ENCODE measurements at regions not wholly inside any gene's neighbourhood (a gene's known extent, or its start where the extent isn't known, plus 50 kb on each side); places are given as distances from the start of the nearest gene placed in this dataset.

DNA sequence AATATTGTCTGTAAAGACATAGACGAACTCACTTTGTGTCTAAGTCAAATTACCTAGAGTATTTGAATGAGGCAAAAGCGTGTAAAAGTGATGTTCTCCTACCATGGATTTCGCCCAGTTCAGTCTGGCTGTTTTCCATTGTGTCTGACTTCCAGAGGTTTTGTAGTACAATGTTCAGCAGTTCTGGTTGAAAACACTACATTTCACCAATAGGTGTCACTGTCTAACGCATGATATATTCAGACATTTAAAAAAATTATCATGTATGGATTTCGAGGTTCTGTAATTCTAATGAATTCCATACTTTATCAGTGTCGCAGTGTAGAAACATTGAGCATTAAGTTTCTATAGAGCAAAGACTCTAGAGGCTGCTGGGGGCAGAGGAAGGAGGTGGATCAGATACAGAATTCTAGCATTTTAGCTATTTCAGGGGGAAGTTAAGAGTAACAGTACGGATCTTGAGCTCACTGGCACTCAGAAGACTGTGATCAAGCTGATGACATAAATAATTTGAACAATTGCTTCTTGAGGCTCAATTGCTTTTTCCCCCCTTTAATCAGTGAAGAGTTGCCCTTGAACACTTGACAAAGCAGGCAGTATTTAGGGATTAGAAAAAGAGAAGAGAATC, 196.9 kb upstream of the RHOBTB1 start (continued):
- no peak for TF ChIP-seq ZNF563 (CRISPR knock-in tag; IDR thresholded peaks at IDR 0.05)
- TF ChIP-seq CENPT (CRISPR knock-in tag; IDR thresholded peaks at IDR 0.05; ENCODE audit: low read depth): no peak
- no peak for TF ChIP-seq ZNF30 (CRISPR knock-in tag; IDR thresholded peaks at IDR 0.05)
- TF ChIP-seq BRD4 (CRISPR knock-in tag; IDR thresholded peaks at IDR 0.05): no peak
- TF ChIP-seq, protein P1, sequence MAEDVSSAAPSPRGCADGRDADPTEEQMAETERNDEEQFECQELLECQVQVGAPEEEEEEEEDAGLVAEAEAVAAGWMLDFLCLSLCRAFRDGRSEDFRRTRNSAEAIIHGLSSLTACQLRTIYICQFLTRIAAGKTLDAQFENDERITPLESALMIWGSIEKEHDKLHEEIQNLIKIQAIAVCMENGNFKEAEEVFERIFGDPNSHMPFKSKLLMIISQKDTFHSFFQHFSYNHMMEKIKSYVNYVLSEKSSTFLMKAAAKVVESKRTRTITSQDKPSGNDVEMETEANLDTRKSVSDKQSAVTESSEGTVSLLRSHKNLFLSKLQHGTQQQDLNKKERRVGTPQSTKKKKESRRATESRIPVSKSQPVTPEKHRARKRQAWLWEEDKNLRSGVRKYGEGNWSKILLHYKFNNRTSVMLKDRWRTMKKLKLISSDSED (CRISPR knock-in tag; IDR thresholded peaks at IDR 0.05): no peak
- TF ChIP-seq CC2D1A (CRISPR knock-in tag; IDR thresholded peaks at IDR 0.05): no peak
- no peak for TF ChIP-seq MIER3 (CRISPR knock-in tag; IDR thresholded peaks at IDR 0.05; ENCODE audit: borderline replicate concordance)
- no peak for TF ChIP-seq ZNF530 (CRISPR knock-in tag; IDR thresholded peaks at IDR 0.05; ENCODE audit: low read depth)
- TF ChIP-seq, protein P2, sequence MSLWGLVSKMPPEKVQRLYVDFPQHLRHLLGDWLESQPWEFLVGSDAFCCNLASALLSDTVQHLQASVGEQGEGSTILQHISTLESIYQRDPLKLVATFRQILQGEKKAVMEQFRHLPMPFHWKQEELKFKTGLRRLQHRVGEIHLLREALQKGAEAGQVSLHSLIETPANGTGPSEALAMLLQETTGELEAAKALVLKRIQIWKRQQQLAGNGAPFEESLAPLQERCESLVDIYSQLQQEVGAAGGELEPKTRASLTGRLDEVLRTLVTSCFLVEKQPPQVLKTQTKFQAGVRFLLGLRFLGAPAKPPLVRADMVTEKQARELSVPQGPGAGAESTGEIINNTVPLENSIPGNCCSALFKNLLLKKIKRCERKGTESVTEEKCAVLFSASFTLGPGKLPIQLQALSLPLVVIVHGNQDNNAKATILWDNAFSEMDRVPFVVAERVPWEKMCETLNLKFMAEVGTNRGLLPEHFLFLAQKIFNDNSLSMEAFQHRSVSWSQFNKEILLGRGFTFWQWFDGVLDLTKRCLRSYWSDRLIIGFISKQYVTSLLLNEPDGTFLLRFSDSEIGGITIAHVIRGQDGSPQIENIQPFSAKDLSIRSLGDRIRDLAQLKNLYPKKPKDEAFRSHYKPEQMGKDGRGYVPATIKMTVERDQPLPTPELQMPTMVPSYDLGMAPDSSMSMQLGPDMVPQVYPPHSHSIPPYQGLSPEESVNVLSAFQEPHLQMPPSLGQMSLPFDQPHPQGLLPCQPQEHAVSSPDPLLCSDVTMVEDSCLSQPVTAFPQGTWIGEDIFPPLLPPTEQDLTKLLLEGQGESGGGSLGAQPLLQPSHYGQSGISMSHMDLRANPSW (CRISPR knock-in tag; IDR thresholded peaks at IDR 0.05; ENCODE audit: borderline replicate concordance): no peak
- no peak for TF ChIP-seq SRSF1 (optimal IDR thresholded peaks at IDR 0.05; ENCODE audit: low read depth, low read length)
- TF ChIP-seq ZFP36L2 (CRISPR knock-in tag; IDR thresholded peaks at IDR 0.05): no peak
- TF ChIP-seq, protein P3, sequence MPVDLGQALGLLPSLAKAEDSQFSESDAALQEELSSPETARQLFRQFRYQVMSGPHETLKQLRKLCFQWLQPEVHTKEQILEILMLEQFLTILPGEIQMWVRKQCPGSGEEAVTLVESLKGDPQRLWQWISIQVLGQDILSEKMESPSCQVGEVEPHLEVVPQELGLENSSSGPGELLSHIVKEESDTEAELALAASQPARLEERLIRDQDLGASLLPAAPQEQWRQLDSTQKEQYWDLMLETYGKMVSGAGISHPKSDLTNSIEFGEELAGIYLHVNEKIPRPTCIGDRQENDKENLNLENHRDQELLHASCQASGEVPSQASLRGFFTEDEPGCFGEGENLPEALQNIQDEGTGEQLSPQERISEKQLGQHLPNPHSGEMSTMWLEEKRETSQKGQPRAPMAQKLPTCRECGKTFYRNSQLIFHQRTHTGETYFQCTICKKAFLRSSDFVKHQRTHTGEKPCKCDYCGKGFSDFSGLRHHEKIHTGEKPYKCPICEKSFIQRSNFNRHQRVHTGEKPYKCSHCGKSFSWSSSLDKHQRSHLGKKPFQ (CRISPR knock-in tag; IDR thresholded peaks at IDR 0.05; ENCODE audit: insufficient replicate concordance): no peak
- TF ChIP-seq, protein P4, sequence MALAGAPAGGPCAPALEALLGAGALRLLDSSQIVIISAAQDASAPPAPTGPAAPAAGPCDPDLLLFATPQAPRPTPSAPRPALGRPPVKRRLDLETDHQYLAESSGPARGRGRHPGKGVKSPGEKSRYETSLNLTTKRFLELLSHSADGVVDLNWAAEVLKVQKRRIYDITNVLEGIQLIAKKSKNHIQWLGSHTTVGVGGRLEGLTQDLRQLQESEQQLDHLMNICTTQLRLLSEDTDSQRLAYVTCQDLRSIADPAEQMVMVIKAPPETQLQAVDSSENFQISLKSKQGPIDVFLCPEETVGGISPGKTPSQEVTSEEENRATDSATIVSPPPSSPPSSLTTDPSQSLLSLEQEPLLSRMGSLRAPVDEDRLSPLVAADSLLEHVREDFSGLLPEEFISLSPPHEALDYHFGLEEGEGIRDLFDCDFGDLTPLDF (CRISPR knock-in tag; IDR thresholded peaks at IDR 0.05): no peak
- no peak for TF ChIP-seq EED (CRISPR knock-in tag; IDR thresholded peaks at IDR 0.05)
- TF ChIP-seq ZNF790 (CRISPR knock-in tag; IDR thresholded peaks at IDR 0.05; ENCODE audit: borderline replicate concordance): no peak
- TF ChIP-seq ZNF577 (CRISPR knock-in tag; IDR thresholded peaks at IDR 0.05; ENCODE audit: borderline replicate concordance, low read depth): no peak
- no peak for TF ChIP-seq ZNF556 (CRISPR knock-in tag; IDR thresholded peaks at IDR 0.05; ENCODE audit: borderline replicate concordance)
- no peak for TF ChIP-seq NR1H2 (CRISPR knock-in tag; IDR thresholded peaks at IDR 0.05; ENCODE audit: borderline replicate concordance, low read depth)
- TF ChIP-seq, protein P5, sequence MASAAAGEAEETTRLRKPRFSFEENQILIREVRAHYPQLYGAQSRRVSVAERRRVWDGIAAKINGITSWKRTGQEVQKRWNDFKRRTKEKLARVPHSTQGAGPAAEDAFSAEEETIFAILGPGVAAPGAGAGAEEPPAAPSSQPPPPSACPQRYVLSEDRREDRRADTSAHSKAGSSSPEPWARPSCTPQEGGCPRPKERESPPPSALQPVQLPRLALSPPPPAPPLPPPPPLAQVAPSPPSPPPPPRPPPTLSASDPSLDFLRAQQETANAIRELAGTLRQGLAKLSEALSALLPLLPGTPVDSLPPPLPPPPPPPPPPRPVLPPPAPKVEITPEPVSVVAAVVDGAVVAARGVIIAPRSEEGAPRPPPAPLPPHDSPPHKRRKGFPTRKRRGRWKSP (CRISPR knock-in tag; IDR thresholded peaks at IDR 0.05): no peak
- TF ChIP-seq, protein P6, sequence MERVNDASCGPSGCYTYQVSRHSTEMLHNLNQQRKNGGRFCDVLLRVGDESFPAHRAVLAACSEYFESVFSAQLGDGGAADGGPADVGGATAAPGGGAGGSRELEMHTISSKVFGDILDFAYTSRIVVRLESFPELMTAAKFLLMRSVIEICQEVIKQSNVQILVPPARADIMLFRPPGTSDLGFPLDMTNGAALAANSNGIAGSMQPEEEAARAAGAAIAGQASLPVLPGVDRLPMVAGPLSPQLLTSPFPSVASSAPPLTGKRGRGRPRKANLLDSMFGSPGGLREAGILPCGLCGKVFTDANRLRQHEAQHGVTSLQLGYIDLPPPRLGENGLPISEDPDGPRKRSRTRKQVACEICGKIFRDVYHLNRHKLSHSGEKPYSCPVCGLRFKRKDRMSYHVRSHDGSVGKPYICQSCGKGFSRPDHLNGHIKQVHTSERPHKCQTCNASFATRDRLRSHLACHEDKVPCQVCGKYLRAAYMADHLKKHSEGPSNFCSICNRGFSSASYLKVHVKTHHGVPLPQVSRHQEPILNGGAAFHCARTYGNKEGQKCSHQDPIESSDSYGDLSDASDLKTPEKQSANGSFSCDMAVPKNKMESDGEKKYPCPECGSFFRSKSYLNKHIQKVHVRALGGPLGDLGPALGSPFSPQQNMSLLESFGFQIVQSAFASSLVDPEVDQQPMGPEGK (CRISPR knock-in tag; IDR thresholded peaks at IDR 0.05): no peak
